ENCODE measurements at regions not wholly inside any gene's neighbourhood (a gene's known extent, or its start where the extent isn't known, plus 50 kb on each side); places are given as distances from the start of the nearest gene placed in this dataset.

- no peak for DNase-seq (ENCODE audit: low read depth in 4 of 4, low spot score in 1 of 4)
Measured at GRCh38 chr20:56924292-56925081, 295.4 kb downstream of the TFAP2C start.

- DNase-seq (ENCODE audit: low read depth in 4 of 4, low spot score in 1 of 4): no peak
Measured at GRCh38 chr20:56925082-56925830, 296.1 kb downstream of the TFAP2C start.

- no peak for DNase-seq (ENCODE audit: low read depth in 4 of 4, low spot score in 1 of 4)
Measured at GRCh38 chr20:56925831-56926170, 296.7 kb downstream of the TFAP2C start.

- no peak for DNase-seq (ENCODE audit: low read depth in 4 of 4, low spot score in 1 of 4)
Measured at GRCh38 chr20:56926501-56926900, 297.4 kb downstream of the TFAP2C start.

- no peak for DNase-seq (ENCODE audit: low read depth in 4 of 4, low spot score in 1 of 4)
Measured at GRCh38 chr20:56927127-56927526, 298.0 kb downstream of the TFAP2C start.

GRCh38 chr20:56928007-56928406, 298.9 kb downstream of the TFAP2C start:
- no peak for DNase-seq (ENCODE audit: low read depth in 4 of 4, low spot score in 1 of 4)

- DNase-seq (ENCODE audit: low read depth in 4 of 4, low spot score in 1 of 4): no peak
Measured at GRCh38 chr20:56929606-56930005, 300.5 kb downstream of the TFAP2C start.

GRCh38 chr20:56930876-56931275, 301.8 kb downstream of the TFAP2C start:
- no peak for DNase-seq (ENCODE audit: low read depth in 4 of 4, low spot score in 1 of 4)

- DNase-seq (ENCODE audit: low read depth in 4 of 4, low spot score in 1 of 4): no peak
Measured at GRCh38 chr20:56932575-56933330, 303.6 kb downstream of the TFAP2C start.

- DNase-seq (ENCODE audit: low read depth in 4 of 4, low spot score in 1 of 4): no peak
Measured at GRCh38 chr20:56933331-56933698, 304.2 kb downstream of the TFAP2C start.

- no peak for DNase-seq (ENCODE audit: low read depth in 4 of 4, low spot score in 1 of 4)
Measured at GRCh38 chr20:56934888-56935287, 305.8 kb downstream of the TFAP2C start.

- no peak for DNase-seq (ENCODE audit: low read depth in 4 of 4, low spot score in 1 of 4)
Measured at GRCh38 chr20:56940466-56940865, 311.4 kb downstream of the TFAP2C start.

GRCh38 chr20:56941101-56941686, 312.1 kb downstream of the TFAP2C start:
- DNase-seq (ENCODE audit: low read depth in 4 of 4, low spot score in 1 of 4): no peak

- no peak for DNase-seq (ENCODE audit: low read depth in 4 of 4, low spot score in 1 of 4)
Measured at GRCh38 chr20:56943946-56944945, 315.1 kb downstream of the TFAP2C start.

- no peak for DNase-seq (ENCODE audit: low read depth in 4 of 4, low spot score in 1 of 4)
Measured at GRCh38 chr20:56945057-56945456, 316.0 kb downstream of the TFAP2C start.

- DNase-seq (ENCODE audit: low read depth in 4 of 4, low spot score in 1 of 4): no peak
Measured at GRCh38 chr20:56945901-56946300, 316.8 kb downstream of the TFAP2C start.

GRCh38 chr20:56949318-56949717, 317.1 kb downstream of the BMP7 start:
- no peak for DNase-seq (ENCODE audit: low read depth in 4 of 4, low spot score in 1 of 4)

GRCh38 chr20:56952258-56953047, 314.0 kb downstream of the BMP7 start:
- DNase-seq (ENCODE audit: low read depth in 4 of 4, low spot score in 1 of 4): no peak

- DNase-seq (ENCODE audit: low read depth in 4 of 4, low spot score in 1 of 4): no peak
Measured at GRCh38 chr20:56953048-56953586, 313.3 kb downstream of the BMP7 start.

All from stimulated activated CD4-positive, alpha-beta T cell treated with anti-CD3 and anti-CD28 coated beads, Interleukin-1b, Interleukin-23, amount 100 ng/mL, for 24 hours (primary cell).